ENCODE measurements at regions not wholly inside any gene's neighbourhood (a gene's known extent, or its start where the extent isn't known, plus 50 kb on each side); places are given as distances from the start of the nearest gene placed in this dataset.

DNA sequence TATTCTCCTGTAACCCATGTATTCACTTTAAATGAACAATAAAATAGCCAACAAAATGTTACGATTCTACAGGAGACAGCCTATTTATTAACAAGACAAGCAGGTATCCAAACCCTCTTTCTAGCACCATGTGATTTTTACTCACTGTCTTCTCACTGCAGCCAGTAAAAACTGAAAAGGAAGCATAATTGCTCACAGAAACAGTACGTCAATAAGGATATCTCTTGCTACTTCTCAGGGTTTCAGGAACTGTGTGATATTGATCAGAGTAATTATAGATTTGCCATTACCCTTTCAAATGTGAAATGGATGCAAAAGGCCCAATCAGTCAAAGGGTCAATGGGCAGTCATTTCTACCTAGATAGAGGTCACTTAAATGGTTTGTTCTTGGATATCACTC, 1473.8 kb upstream of the DDX18 start:
- ChIA-PET POLR2A (no interaction called here), CTCF (no interaction called here)
- Histone ChIP-seq H3K36me3 (ENCODE audit: control insufficient read depth, insufficient read depth, low read length) (no peaks in the 10 kb centered on the region), H3K4me1 (no peaks in the 10 kb centered on the region), H3K4me3 (ENCODE audit: low read depth, low read length) (no peak overlapping the region), H3K27me3 (replicated peaks; ENCODE audit: control insufficient read depth, insufficient read depth, low read length) (no peaks in the 10 kb centered on the region), H3K9me3 (no peaks in the 10 kb centered on the region)
- peaks cover 2% of the 10 kb centered on the region for H3K27me3 Mint-ChIP-seq (ENCODE audit: insufficient read depth, unreplicated experiment)
- H3K9me3 Mint-ChIP-seq (ENCODE audit: unreplicated experiment) = no peaks in the 10 kb centered on the region
- no TSS peak for BruUV-seq (replicated peaks)
- H3K27ac Mint-ChIP-seq (ENCODE audit: unreplicated experiment) = no peak overlapping the region
- DNase-seq = no peak
- no peak overlapping the region for H3K4me3 Mint-ChIP-seq (ENCODE audit: unreplicated experiment)
- intact Hi-C loops (cut with micrococcal nuclease; ENCODE audit: unreplicated experiment) = no loop called here
- TF ChIP-seq, protein P1, sequence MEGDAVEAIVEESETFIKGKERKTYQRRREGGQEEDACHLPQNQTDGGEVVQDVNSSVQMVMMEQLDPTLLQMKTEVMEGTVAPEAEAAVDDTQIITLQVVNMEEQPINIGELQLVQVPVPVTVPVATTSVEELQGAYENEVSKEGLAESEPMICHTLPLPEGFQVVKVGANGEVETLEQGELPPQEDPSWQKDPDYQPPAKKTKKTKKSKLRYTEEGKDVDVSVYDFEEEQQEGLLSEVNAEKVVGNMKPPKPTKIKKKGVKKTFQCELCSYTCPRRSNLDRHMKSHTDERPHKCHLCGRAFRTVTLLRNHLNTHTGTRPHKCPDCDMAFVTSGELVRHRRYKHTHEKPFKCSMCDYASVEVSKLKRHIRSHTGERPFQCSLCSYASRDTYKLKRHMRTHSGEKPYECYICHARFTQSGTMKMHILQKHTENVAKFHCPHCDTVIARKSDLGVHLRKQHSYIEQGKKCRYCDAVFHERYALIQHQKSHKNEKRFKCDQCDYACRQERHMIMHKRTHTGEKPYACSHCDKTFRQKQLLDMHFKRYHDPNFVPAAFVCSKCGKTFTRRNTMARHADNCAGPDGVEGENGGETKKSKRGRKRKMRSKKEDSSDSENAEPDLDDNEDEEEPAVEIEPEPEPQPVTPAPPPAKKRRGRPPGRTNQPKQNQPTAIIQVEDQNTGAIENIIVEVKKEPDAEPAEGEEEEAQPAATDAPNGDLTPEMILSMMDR (IDR thresholded peaks at IDR 0.05; ENCODE audit: insufficient read depth in 1 of 2, low read depth in 1 of 2, low read length in 1 of 2, severe bottlenecking in 1 of 2, unreplicated experiment in 1 of 2) = no peak
- H3K4me1 Mint-ChIP-seq (ENCODE audit: low read depth, unreplicated experiment) = no peaks in the 10 kb centered on the region
- no peaks in the 10 kb centered on the region for H3K36me3 Mint-ChIP-seq (ENCODE audit: insufficient read depth, unreplicated experiment)

DNA sequence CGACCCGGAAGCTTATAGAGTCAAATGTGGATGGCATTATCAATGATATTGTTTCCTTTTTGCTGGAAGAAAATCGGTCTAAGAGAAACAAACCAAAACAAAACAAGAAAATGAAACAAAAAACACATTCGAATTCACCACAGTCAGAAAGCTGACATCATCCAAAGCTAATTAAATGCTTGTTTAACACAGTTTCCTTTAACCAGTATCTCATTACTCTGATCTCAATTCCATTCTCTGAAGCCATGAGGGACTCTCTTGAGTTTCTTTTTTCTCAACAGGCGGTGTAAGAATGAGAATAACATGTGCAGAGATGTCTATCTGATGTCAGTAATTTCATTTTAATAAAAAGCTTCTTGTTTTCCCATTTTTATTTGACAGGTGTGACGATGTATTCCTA, 1448.3 kb upstream of the DDX18 start:
- TF ChIP-seq, protein P1 (IDR thresholded peaks at IDR 0.05; ENCODE audit: insufficient read depth in 1 of 2, low read depth in 1 of 2, low read length in 1 of 2, severe bottlenecking in 1 of 2, unreplicated experiment in 1 of 2) = no peak
- Mint-ChIP-seq H3K4me1 (ENCODE audit: low read depth, unreplicated experiment) (no peaks in the 10 kb centered on the region), H3K4me3 (ENCODE audit: unreplicated experiment) (no peak overlapping the region), H3K9me3 (ENCODE audit: unreplicated experiment) (peaks cover 12% of the 10 kb centered on the region), H3K27ac (ENCODE audit: unreplicated experiment) (no peak overlapping the region), H3K27me3 (ENCODE audit: insufficient read depth, unreplicated experiment) (no peaks in the 10 kb centered on the region), H3K36me3 (ENCODE audit: insufficient read depth, unreplicated experiment) (no peaks in the 10 kb centered on the region)
- H3K36me3 ChIP-seq (ENCODE audit: control insufficient read depth, insufficient read depth, low read length) = no peaks in the 10 kb centered on the region
- intact Hi-C loops (cut with micrococcal nuclease; ENCODE audit: unreplicated experiment) = no loop called here
- H3K4me3 ChIP-seq (ENCODE audit: low read depth, low read length) = no peak overlapping the region
- DNase-seq = no peak
- H3K9me3 ChIP-seq = no peaks in the 10 kb centered on the region
- H3K27me3 ChIP-seq (replicated peaks; ENCODE audit: control insufficient read depth, insufficient read depth, low read length) = no peaks in the 10 kb centered on the region
- ChIA-PET POLR2A (no interaction called here), CTCF (no interaction called here)
- no peaks in the 10 kb centered on the region for H3K4me1 ChIP-seq
- BruUV-seq (replicated peaks) = no TSS peak

DNA sequence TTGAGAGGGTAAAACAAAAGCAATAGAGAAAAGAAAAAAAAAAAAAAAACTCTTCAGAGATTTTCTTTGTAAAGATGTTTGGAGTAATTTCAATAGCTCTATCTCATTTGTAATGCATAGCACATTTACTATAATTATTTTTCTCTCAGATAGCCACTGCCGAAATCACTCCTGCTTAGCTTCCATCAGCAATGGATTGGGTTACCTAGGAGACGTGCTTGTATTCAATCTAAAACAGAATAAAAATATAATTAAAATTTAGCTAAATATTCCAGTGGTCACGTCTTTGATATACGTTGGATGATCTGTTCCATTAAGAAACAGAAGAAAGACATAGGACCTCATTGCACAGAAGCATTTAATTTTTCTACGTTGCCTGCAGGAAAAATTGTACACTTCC, 1435.7 kb upstream of the DDX18 start:
- ChIA-PET CTCF (no interaction called here), POLR2A (no interaction called here)
- Histone ChIP-seq H3K4me1 (no peaks in the 10 kb centered on the region), H3K9me3 (no peaks in the 10 kb centered on the region), H3K4me3 (ENCODE audit: low read depth, low read length) (no peak overlapping the region), H3K36me3 (ENCODE audit: control insufficient read depth, insufficient read depth, low read length) (no peaks in the 10 kb centered on the region), H3K27me3 (replicated peaks; ENCODE audit: control insufficient read depth, insufficient read depth, low read length) (no peaks in the 10 kb centered on the region)
- H3K9me3 Mint-ChIP-seq (ENCODE audit: unreplicated experiment) = peaks cover 12% of the 10 kb centered on the region
- DNase-seq = no peak
- no peaks in the 10 kb centered on the region for H3K4me1 Mint-ChIP-seq (ENCODE audit: low read depth, unreplicated experiment)
- H3K4me3 Mint-ChIP-seq (ENCODE audit: unreplicated experiment) = no peak overlapping the region
- H3K27ac Mint-ChIP-seq (ENCODE audit: unreplicated experiment) = no peak overlapping the region
- no peaks in the 10 kb centered on the region for H3K36me3 Mint-ChIP-seq (ENCODE audit: insufficient read depth, unreplicated experiment)
- no TSS peak for BruUV-seq (replicated peaks)
- intact Hi-C loops (cut with micrococcal nuclease; ENCODE audit: unreplicated experiment) = no loop called here
- TF ChIP-seq, protein P1 (IDR thresholded peaks at IDR 0.05; ENCODE audit: insufficient read depth in 1 of 2, low read depth in 1 of 2, low read length in 1 of 2, severe bottlenecking in 1 of 2, unreplicated experiment in 1 of 2) = no peak
- H3K27me3 Mint-ChIP-seq (ENCODE audit: insufficient read depth, unreplicated experiment) = peaks cover 4% of the 10 kb centered on the region
